ENCODE measurements at regions not wholly inside any gene's neighbourhood (a gene's known extent, or its start where the extent isn't known, plus 50 kb on each side); places are given as distances from the start of the nearest gene placed in this dataset.

DNA sequence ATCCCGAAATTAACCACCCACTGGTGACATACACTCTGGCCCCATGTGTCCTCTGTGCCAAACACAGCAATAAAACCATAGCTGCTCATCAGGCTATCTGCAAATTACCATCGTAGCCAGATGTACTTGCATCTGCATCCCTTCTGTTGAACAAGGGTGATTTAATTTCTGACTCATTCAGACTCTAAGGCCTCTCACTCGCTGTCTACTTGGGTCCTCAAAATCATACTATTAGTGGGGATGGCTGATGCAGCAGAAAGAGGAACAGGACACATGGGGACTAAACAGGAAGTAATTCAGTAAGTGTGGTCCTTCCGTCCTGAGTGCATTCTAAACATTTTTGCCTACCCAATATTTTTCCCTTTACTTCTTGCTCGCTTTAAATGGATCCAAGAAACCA is 2275.0 kb upstream of the PCDH20 start:
- TF ChIP-seq, protein P1, sequence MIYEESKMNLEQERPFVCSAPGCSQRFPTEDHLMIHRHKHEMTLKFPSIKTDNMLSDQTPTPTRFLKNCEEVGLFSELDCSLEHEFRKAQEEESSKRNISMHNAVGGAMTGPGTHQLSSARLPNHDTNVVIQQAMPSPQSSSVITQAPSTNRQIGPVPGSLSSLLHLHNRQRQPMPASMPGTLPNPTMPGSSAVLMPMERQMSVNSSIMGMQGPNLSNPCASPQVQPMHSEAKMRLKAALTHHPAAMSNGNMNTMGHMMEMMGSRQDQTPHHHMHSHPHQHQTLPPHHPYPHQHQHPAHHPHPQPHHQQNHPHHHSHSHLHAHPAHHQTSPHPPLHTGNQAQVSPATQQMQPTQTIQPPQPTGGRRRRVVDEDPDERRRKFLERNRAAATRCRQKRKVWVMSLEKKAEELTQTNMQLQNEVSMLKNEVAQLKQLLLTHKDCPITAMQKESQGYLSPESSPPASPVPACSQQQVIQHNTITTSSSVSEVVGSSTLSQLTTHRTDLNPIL (CRISPR knock-in tag; IDR thresholded peaks at IDR 0.05; ENCODE audit: low read depth) = no peak
- no peak for TF ChIP-seq GLIS3 (CRISPR knock-in tag; IDR thresholded peaks at IDR 0.05)
- TF ChIP-seq, protein P2, sequence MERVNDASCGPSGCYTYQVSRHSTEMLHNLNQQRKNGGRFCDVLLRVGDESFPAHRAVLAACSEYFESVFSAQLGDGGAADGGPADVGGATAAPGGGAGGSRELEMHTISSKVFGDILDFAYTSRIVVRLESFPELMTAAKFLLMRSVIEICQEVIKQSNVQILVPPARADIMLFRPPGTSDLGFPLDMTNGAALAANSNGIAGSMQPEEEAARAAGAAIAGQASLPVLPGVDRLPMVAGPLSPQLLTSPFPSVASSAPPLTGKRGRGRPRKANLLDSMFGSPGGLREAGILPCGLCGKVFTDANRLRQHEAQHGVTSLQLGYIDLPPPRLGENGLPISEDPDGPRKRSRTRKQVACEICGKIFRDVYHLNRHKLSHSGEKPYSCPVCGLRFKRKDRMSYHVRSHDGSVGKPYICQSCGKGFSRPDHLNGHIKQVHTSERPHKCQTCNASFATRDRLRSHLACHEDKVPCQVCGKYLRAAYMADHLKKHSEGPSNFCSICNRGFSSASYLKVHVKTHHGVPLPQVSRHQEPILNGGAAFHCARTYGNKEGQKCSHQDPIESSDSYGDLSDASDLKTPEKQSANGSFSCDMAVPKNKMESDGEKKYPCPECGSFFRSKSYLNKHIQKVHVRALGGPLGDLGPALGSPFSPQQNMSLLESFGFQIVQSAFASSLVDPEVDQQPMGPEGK (CRISPR knock-in tag; IDR thresholded peaks at IDR 0.05; ENCODE audit: borderline replicate concordance) = no peak
- no peak for TF ChIP-seq ZFP3 (CRISPR knock-in tag; IDR thresholded peaks at IDR 0.05)
- TF ChIP-seq, protein P3, sequence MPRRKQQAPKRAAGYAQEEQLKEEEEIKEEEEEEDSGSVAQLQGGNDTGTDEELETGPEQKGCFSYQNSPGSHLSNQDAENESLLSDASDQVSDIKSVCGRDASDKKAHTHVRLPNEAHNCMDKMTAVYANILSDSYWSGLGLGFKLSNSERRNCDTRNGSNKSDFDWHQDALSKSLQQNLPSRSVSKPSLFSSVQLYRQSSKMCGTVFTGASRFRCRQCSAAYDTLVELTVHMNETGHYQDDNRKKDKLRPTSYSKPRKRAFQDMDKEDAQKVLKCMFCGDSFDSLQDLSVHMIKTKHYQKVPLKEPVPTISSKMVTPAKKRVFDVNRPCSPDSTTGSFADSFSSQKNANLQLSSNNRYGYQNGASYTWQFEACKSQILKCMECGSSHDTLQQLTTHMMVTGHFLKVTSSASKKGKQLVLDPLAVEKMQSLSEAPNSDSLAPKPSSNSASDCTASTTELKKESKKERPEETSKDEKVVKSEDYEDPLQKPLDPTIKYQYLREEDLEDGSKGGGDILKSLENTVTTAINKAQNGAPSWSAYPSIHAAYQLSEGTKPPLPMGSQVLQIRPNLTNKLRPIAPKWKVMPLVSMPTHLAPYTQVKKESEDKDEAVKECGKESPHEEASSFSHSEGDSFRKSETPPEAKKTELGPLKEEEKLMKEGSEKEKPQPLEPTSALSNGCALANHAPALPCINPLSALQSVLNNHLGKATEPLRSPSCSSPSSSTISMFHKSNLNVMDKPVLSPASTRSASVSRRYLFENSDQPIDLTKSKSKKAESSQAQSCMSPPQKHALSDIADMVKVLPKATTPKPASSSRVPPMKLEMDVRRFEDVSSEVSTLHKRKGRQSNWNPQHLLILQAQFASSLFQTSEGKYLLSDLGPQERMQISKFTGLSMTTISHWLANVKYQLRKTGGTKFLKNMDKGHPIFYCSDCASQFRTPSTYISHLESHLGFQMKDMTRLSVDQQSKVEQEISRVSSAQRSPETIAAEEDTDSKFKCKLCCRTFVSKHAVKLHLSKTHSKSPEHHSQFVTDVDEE (CRISPR knock-in tag; IDR thresholded peaks at IDR 0.05) = peak; percentile 71
- TF ChIP-seq TCF4 (CRISPR knock-in tag; IDR thresholded peaks at IDR 0.05; ENCODE audit: borderline replicate concordance) = peak; percentile 91
- no peak for TF ChIP-seq ARNTL (CRISPR knock-in tag; IDR thresholded peaks at IDR 0.05; ENCODE audit: borderline replicate concordance, low read depth)
- no peak for TF ChIP-seq SNAI2 (CRISPR knock-in tag; IDR thresholded peaks at IDR 0.05)
- no peak for TF ChIP-seq ZC3H10 (CRISPR knock-in tag; IDR thresholded peaks at IDR 0.05)
